G401.6 (cell line): ENCODE measurements at regions not wholly inside any gene's neighbourhood (a gene's known extent, or its start where the extent isn't known, plus 50 kb on each side); places are given as distances from the start of the nearest gene placed in this dataset.

Experiments used
- FAIRE-seq: peaks from 2 replicates; lab custom pipeline; 2012; peaks lifted over from hg19 to GRCh38; lab: Jason Lieb, UNC

GRCh38 chr20:40808936-40809335, 119.9 kb upstream of the MAFB start:
- FAIRE-seq, result no peak

DNA sequence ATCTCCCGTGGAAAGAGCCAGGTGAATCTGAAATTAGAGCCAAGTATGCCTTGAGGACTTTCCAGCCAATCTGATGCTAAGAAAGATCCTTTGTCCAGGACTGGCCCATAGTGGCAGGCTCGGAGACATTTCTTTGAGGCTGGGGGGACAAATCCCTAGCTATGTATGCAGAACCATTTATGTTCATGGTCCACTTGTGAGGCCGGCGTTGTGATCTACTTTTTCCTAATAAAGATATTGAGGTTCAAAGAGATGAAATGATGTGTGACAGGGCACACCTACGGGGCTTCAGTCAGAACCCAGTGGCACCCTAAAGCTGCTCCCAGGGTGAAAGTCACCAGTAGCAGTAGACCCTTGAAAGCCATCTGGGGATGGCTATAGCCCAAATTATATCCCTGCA, 120.3 kb upstream of the MAFB start:
- no peak for FAIRE-seq

DNA sequence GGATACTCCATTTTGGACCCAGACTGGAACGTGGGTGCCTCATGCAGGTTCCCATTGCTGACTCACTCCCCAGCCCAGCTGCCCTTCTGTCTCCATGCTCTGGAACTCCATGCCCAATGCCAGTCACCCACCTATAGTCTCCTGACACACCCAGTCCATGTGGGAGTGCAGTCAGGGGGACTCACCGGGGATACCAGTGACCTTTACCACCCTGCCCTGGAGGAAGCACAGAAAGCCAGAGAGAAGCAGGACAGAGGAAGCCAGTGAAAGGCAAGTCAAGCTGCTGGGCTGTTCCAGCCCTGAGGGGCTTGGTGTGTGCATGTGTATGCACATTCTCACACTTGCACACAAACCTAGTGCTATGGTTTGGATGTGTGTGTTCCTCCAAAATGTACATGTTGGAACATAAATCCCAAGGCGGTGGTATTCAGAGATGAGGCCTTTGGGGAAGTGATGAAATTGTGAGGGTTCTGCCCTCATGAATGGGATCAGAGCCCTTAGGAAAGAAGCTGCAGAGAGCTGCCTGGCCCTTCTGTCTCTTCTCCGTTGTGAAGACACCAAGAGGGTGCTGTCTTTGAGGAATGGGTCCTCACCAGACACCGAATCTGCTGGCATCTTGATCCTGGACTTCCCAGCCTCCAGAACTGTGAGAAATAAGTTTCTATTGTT, 121.4 kb upstream of the MAFB start:
- no peak for FAIRE-seq

DNA sequence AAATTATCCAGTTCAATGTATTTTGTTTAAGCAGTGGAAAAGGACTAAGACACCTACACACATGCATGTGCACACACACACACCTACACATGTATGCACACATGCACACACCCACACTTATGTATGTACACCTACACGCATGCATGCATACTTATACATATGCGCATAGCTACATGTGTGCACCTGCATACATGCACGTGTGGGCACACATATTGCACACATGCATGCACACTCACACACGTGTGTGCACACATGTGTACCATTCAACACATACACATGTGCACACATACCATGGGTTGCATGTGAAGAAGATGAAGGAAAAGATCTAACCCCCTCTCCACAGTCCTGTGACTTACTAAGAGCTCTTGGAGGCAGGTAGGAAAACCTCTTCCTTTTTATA, 122.0 kb upstream of the MAFB start:
- FAIRE-seq, result no peak

- no peak for FAIRE-seq
Observed at GRCh38 chr20:40811660-40812414, 122.8 kb upstream of the MAFB start.

DNA sequence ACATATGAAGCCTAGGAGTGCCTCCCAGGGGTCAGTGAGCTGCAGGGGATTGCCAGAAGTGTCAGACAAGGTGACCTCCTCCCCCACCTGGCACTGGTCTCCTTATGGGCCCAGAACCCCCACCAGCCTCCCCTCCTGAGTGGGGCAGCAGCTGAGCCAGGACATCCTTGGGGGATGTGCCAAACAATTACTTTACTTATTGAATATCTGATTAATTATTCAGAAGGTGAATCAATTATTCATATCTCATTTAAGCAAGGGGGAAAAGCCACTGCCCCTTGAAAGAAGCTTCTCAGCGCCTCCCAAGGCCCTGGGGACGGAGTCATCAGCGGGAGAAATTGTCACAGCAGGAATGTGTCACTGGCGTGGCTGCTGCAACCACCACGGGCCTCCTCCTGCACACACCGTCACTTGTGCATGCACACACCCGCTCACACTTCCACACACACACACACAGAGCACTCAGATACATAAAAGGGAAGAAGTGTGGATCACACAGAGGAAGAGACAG, 123.4 kb upstream of the MAFB start:
- no peak for FAIRE-seq

- FAIRE-seq, result no peak
Observed at GRCh38 chr20:40813029-40813431, 124.0 kb upstream of the MAFB start.

DNA sequence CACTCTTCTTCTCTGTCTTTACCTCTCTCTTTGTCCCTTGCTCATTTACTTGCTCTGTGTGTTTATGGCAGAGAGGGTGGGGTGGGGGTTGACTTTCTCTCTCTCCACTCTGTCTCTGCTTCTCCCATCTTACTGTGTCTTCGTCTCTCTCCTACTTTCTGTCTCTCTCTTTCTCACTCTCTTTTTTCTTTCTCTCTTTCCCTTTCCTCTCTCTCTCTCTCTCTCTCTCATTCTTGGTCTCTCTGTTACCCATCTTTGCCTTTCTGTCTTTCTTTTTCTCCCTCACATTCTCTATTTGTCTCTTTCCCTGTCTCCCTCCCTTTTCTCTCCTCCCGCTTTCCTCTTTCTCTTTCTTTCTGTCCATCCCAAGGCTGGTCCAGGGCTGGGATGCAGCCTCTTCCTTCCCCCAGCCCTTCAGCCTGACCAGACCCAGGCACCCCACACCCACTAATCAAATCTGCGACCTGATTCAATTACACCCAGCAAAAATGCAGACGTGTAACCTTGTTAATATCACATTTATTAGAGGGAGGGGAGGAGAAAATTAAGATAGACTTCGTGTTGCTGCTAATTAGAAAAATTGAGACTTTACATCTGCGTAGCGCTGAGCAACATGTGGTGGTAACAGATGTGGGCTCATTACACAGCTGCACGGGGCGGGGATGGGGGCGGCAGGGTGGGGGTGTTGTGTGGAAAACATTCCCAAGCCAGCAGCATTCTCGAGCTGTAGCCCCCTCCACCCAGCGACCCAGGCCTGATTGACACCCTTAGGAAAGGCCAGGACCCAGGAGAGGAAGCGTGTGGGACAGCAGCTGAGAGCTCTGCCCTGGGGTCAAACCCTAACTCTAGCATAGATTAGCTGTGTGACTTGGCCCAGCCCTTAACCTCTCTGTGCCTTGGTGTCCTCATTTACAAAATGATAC, 124.9 kb upstream of the MAFB start:
- no peak for FAIRE-seq

DNA sequence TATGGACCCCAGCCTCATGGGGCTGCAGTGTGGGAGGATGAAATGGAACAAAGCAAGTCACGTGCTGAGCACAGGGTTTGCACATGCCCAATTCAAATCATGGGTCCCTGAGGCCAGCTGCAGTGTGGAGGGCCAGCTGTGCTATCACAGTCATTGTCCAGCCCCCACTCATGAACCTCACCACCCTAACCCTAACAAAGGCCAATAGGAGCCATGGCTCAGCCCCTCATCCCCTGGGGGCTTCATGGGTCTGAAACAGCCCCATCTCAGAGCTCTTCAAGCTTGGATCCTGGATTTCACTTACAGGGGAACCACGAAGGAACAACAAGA, 125.6 kb upstream of the MAFB start:
- FAIRE-seq, result no peak

GRCh38 chr20:40815156-40816038, 126.4 kb upstream of the MAFB start:
- FAIRE-seq, result no peak

DNA sequence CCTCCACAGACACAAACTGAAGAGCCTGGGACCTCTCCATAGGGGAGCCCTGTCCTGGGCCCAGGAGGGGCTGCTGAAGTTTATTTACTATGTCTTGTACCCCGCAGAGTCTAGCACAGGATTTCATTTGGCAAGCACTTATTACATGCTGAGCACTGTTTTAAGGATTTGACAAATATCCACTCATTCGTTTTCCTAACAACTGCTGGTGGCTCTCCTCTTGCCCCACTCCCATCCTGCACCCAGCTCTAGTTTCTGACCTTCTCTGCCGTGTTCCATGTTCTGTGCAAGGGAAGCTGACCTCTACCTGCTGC, 127.0 kb upstream of the MAFB start:
- no peak for FAIRE-seq

DNA sequence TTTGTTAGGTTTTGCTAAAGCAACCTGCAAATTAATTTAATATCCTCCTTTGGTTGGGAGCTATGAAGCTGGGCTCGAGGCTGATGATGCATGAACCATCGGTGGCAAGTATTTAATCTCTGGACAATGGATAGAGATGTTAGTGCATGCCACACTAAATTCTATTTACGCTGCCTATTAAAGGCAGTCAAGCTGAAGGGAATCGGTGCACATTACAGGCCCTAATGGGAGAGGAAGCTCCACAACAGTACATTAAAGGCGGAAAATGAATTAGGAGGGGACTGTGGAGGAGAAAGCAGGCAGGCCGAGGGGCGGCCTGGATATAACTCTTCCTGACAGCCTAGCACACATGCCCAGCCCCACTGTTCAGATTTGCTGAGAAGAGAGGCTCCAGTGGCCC, 132.4 kb upstream of the MAFB start:
- no peak for FAIRE-seq

DNA sequence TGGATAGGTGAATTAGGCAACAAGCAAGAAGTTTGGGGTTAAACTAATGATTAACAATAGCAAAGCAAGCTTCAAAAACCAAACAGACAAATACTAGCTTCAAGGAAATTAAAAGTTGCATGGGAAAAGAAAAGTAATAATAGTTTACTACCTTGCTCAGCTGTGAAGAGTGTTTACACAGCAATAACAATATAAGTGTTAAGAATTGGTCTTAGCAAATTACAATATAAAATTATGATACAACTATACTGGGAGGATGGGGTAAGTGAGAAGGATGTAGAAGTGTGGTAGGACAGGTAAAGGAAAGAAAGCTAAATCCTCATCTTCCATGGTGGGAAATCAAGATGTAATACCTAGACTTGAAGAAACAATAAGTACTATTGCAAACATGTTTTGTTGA, 137.7 kb upstream of the MAFB start:
- no peak for FAIRE-seq

DNA sequence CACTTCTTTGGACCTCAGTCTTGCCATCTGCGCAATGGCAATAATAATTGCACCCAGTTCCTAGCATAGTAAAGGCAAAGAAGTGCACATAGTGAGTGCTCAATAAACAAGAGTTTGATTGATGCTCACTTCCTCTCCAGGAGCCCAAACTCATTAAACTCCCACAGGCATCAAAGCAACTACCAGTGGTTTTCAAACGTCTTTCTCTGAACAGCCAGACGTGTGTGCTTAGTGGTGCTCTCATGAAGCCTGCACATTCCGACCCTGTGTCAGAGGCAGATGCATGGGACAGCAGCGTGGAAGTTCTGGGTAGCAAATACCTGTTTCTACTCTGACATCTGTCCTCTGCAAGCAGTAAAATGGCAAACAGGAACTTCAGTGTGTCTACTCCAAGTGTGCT, 146.3 kb upstream of the MAFB start:
- no peak for FAIRE-seq

DNA sequence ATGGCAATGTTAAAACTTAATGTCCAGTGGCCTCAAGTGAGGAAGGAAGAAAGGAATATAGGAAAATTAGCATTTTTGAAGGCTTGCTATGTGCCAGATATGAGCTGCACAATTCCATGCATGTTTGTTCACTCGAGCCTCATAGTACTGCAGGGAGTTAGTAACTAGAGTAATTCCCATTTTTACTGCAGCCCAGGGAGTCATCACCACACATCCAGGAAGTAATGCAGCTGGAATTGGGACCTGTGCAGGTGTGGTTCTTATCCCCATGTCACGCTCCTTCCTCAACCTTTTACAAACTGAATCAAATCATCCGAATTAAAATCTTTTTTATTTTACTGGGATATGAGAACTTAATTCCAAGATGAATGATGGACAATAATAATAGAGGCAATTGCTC, 149.5 kb upstream of the MAFB start:
- no peak for FAIRE-seq

GRCh38 chr20:40843251-40843650, 154.2 kb upstream of the MAFB start:
- no peak for FAIRE-seq

GRCh38 chr20:40844332-40844731, 155.3 kb upstream of the MAFB start:
- no peak for FAIRE-seq

GRCh38 chr20:40848096-40848495, 159.1 kb upstream of the MAFB start:
- FAIRE-seq, result no peak

- FAIRE-seq, result no peak
Observed at GRCh38 chr20:40848526-40848925, 159.5 kb upstream of the MAFB start.

DNA sequence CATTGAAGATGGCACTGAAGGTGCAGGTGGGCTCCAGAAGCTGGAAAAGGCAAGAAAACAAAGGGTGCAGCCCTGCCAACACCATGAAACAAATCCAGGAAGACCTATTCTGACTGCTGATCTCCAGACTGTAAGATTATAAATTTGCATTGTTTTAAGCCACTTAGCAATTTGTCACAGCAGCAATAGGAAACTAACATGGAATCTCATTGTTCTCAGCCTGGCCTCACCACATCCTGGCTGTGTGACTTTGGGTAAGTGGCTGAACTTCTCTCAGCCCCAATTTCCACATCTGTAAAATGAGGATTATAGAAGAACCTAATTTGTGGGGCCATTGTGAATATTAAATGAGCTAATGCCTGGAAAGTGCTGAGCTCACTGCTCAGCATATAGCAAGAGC, 160.4 kb upstream of the MAFB start:
- no peak for FAIRE-seq

GRCh38 chr20:40851051-40851450, 162.0 kb upstream of the MAFB start:
- FAIRE-seq, result no peak

DNA sequence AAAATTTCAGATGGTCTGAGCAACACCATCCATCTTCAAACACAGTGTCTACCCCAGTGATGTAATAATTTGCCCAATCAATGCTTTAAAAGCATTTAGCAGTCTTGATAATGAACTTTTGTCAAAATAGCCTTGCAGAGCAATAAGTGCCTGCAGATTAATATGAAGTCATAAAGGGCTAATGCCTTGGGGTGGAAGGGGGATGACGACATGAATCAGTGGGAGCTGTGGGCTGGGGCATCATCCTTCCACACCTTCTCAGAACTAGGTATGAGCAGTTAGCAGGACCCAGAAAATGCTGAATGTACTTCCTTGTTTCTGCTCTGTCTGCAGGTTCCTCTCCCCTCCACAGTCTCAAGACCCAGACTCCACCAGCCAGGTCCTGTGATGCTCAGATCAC, 166.2 kb upstream of the MAFB start:
- FAIRE-seq, result no peak
